NCI-H1105 treated with DMSO at 0.1 percent for 48 hours (cell line): ENCODE measurements at regions not wholly inside any gene's neighbourhood (a gene's known extent, or its start where the extent isn't known, plus 50 kb on each side); places are given as distances from the start of the nearest gene placed in this dataset.

Experiments used
- DNase-seq: peaks from one replicate; lab custom pipeline; 2025; lab: John Stamatoyannopoulos, UW

DNA sequence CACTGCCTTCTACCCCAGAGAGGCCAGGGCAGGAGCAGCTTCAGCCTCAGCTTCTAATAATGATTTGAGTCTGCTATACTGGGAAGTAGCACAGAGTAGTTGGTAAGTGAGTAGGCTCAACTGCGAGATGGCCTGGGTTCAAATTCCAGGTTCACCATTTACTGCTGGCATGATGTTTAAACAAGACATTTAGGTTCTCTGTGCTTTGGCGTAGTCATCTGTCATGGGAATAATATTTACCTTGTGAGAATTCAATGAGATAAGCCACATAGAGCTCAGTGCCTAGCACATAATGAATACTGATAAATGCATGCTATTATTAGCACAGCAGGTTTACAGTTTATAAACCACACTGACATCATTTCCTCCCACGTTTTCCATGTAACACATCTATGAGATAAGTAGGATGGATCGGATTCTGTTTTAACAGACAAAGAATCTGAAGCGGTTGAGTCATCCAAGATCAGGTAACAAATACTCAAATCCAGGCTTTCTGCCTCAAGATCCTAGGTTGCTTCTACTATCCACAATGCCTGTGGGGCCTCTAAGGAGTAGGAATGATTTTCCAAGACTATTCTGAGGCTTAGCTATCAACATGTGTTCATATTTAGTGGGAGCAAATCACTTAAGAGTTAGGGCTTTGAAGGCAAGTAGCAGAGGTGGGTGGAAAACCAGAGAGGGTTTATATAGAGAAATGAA lies 72.9 kb upstream of the DTNBP1 start:
- DNase-seq: no peak

DNA sequence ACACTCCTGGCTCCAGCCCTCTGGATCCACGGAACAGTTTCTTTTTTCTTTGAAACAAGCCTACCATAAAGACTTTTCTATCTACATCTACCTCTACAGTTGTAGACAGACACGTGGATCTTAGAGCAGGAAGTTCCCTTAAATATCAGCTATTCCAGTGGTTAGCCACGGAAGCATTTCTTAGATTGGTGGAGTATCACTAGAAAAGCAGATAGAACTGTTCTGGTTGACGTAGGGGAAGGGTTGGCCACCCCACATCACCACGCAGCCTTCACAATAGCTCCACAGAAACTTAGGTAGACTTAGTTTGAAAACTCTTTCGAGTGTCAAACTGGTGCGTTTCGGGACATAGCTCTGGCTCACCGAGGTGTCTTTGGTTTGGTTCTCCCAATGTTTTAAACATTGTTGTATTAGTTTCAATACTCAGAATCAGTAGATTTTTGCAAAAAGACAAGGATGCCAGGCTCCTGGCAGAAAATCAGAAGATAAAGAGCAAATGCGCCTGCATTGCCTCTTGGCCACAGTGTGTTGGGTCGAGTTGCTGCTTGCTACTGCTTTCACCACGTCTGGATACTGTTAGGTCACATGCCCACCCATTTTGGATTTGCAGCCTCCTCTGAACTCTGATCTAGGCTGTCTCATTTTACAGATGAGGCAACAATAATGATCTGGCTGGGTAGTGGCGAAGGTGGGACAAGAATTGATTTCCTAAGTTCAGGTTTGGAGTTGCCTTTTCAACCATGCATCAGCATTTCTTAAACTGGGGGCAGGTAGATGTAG lies 71.5 kb upstream of the DTNBP1 start:
- DNase-seq: no peak

DNA sequence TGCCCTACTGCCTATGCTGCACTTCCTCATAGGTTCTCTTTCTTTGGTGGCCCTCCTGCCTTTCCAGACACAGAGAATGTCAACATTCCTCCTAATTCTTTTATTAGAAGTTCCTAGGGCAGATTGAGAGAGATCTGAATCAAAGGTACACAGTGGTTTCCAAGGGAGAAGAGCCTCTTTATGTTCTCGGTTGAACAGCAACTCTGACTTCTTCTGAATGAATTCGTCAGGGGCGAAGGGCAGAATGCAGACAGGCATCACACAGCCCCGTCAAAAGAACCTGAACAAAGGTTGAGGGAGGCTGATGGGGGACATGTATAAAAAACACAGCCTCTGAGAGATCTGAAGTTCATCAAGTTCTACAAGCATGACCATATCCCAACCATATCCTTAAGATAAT lies 68.1 kb upstream of the DTNBP1 start:
- no peak for DNase-seq

DNA sequence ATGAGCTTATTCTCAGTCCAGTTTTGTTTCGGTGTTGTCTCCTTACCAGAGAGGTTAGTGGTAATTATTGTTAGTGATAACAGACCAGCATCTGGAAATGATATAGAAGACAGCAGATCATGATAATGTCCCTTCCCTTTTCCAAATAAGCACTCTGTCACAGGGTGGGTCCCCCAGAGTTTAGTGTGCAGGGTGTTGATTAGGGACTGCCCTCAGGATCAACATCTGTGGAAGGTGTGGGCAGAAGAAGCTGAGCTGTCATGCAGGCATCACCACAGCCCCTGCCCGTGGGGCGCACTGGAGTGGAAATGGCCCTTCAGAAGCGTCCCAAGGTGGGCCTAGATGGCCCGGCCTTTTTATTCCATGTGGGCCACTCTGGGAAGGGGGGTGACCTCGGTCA lies 67.6 kb upstream of the DTNBP1 start:
- DNase-seq: no peak

- DNase-seq: no peak
Observed at GRCh38 chr6:15722731-15723130, 59.9 kb upstream of the DTNBP1 start.

- no peak for DNase-seq
Observed at GRCh38 chr6:15716889-15717288, 54.1 kb upstream of the DTNBP1 start.

DNA sequence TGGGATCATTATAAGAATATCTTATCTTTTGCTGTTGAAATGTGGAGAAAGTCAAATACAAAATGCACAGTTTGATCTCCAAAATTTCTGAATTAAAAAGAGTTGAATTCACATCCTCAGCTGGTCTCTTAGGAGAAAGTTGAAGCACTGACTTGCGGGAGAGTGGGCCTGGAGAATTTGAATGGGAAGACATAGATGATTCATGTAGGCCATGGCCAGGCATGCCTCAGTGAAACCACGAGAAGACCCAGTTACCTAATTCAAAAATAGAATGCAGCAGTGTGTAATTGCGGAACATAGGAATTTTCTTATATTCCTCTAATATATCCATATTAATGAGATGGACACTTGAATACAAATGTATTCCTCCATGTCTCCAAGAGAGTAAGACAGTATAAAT lies 53.0 kb upstream of the DTNBP1 start:
- DNase-seq: no peak

DNA sequence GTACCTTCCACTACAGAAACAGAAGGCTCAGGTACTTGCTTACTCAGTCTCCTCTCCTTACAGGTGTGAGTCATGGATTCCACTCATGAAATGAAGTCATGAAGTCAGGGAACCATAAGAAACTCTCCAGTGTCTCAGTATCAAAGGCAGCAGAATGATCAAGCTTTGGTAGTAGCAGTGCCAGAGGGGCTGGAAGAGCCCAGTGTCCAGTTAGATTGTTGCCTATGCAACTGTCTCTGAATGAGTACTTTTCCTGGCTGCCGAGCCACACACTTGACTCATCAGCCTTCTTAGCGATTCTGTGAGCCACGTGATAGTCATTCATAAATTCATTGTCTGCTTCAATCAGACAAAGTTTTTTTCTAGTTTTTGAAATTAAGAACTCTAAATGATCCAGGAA lies 52.2 kb upstream of the DTNBP1 start:
- no peak for DNase-seq

- no peak for DNase-seq
Observed at GRCh38 chr6:15714658-15715057, 51.8 kb upstream of the DTNBP1 start.

DNA sequence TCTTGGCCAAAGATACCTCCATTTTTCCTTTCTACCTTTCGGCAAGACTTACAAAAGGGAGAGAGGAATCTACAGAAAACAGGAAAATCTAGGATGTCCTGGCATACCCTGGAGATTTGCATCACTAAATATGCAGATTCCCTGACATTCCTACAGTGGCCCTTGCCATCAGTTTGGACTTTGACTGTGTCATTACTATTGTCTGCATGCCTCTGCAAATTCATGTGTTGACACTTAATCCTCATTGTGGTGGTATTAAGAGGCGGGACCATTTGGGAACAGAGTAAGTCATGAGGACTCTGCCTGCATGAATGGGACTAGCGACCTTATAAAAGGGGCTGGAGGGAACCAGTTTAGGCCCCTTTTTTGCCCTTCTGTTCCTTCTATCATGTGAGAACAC lies 50.5 kb upstream of the DTNBP1 start:
- DNase-seq: no peak

- DNase-seq: no peak
Observed at GRCh38 chr6:15712797-15713196, 50.0 kb upstream of the DTNBP1 start.
